ENCODE measurements at regions not wholly inside any gene's neighbourhood (a gene's known extent, or its start where the extent isn't known, plus 50 kb on each side); places are given as distances from the start of the nearest gene placed in this dataset.

- TF ChIP-seq EZH2 (IDR thresholded peaks at IDR 0.05) (no peak), POLR2AphosphoS5 (IDR thresholded peaks at IDR 0.05; ENCODE audit: borderline replicate concordance, low read depth, low read length) (no peak)
Observed at GRCh38 chr3:159305017-159305416, 503.2 kb downstream of the MFSD1 start.

All from SK-N-MC (cell line).